Mucosa of rectum (tissue), 2 donors: ENCODE measurements at regions not wholly inside any gene's neighbourhood (a gene's known extent, or its start where the extent isn't known, plus 50 kb on each side); places are given as distances from the start of the nearest gene placed in this dataset.

ENCODE experiments used
- H3K27ac ChIP-seq, 2 donors: one replicate each; pipeline ENCODE4 v1.7.0; 2013; ENCODE audit warnings: inconsistent platforms in 2 of 2, low read depth in 2 of 2, low read length in 2 of 2
- H3K27me3 ChIP-seq, 2 donors: one replicate each; pipeline ENCODE4 v1.7.0; 2013; ENCODE audit warnings: low read length in 2 of 2; ENCODE audit not compliant: control insufficient read depth in 2 of 2, insufficient read depth in 2 of 2
- H3K36me3 ChIP-seq, 2 donors: one replicate each; pipeline ENCODE4 v1.7.0; 2013; ENCODE audit warnings: low read length in 2 of 2; ENCODE audit not compliant: control insufficient read depth in 2 of 2, insufficient read depth in 2 of 2
- H3K4me1 ChIP-seq, 2 donors: one replicate each; pipeline ENCODE4 v1.7.0; 2013; ENCODE audit warnings: low read length in 2 of 2, mild to moderate bottlenecking in 1 of 2; ENCODE audit not compliant: control insufficient read depth in 2 of 2, insufficient read depth in 2 of 2
- H3K4me3 ChIP-seq, 2 donors: one replicate each; pipeline ENCODE4 v1.7.0; 2013; ENCODE audit warnings: low read length in 2 of 2
- H3K9ac ChIP-seq, 2 donors: one replicate each; pipeline ENCODE4 v1.7.0; 2013; ENCODE audit warnings: low read length in 2 of 2, low read depth in 1 of 2, mild to moderate bottlenecking in 1 of 2
- H3K9me3 ChIP-seq, 2 donors: one replicate each; pipeline ENCODE4 v1.7.0; 2013; ENCODE audit warnings: low read length in 2 of 2; ENCODE audit not compliant: control insufficient read depth in 2 of 2
- donor health status: healthy.
- donor health status: Normal muscosa, but diverticular disease.

GRCh38 chr2:45301307-45302277 is 292.3 kb upstream of the SIX2 start:
- H3K27ac ChIP-seq, result no peak overlapping the region
- H3K9ac ChIP-seq, result no peak overlapping the region

GRCh38 chr2:45300026-45300750 is 290.9 kb upstream of the SIX2 start:
- Histone ChIP-seq H3K9me3 (no peaks in the 10 kb centered on the region), H3K36me3 (no peaks in the 10 kb centered on the region), H3K9ac (no peak overlapping the region), H3K4me3 (no peak overlapping the region), H3K27me3 (peaks cover 3 to 39% of the 10 kb centered on the region in 2 donors), H3K27ac (no peak overlapping the region), H3K4me1 (peaks cover 3 to 9% of the 10 kb centered on the region in 2 donors)

More at GRCh38 chr2:45301307-45302277, 292.3 kb upstream of the SIX2 start:
- no peaks in the 10 kb centered on the region for H3K36me3 ChIP-seq
- H3K27me3 ChIP-seq, result peaks cover 3 to 34% of the 10 kb centered on the region in 2 donors
- no peak overlapping the region for H3K4me3 ChIP-seq
- H3K9me3 ChIP-seq, result no peaks in the 10 kb centered on the region
- peaks cover 3 to 9% of the 10 kb centered on the region in 2 donors for H3K4me1 ChIP-seq

GRCh38 chr2:45299361-45299760 is 290.1 kb upstream of the SIX2 start:
- no peak overlapping the region for H3K27ac ChIP-seq
- no peak overlapping the region for H3K4me3 ChIP-seq
- H3K36me3 ChIP-seq, result no peaks in the 10 kb centered on the region
- no peaks in the 10 kb centered on the region for H3K9me3 ChIP-seq
- peaks cover 3 to 36% of the 10 kb centered on the region in 2 donors for H3K27me3 ChIP-seq
- H3K9ac ChIP-seq, result no peak overlapping the region
- peaks cover 3 to 9% of the 10 kb centered on the region in 2 donors for H3K4me1 ChIP-seq

GRCh38 chr2:45293182-45293581 is 283.9 kb upstream of the SIX2 start:
- Histone ChIP-seq H3K9me3 (no peaks in the 10 kb centered on the region), H3K4me1 (no peaks in the 10 kb centered on the region), H3K4me3 (no peak overlapping the region), H3K9ac (no peak overlapping the region), H3K27me3 (peaks cover 3 to 10% of the 10 kb centered on the region in 2 donors), H3K27ac (no peak overlapping the region), H3K36me3 (no peaks in the 10 kb centered on the region)

- Histone ChIP-seq H3K27me3 (peaks cover 3 to 4% of the 10 kb centered on the region in 2 donors), H3K9me3 (no peaks in the 10 kb centered on the region), H3K4me1 (no peaks in the 10 kb centered on the region), H3K27ac (no peak overlapping the region), H3K9ac (no peak overlapping the region), H3K36me3 (no peaks in the 10 kb centered on the region), H3K4me3 (no peak overlapping the region)
Measured at GRCh38 chr2:45291296-45291701, 282.0 kb upstream of the SIX2 start.

- no peaks in the 10 kb centered on the region for H3K9me3 ChIP-seq
- H3K9ac ChIP-seq, result no peak overlapping the region
- no peaks in the 10 kb centered on the region for H3K36me3 ChIP-seq
- no peaks in the 10 kb centered on the region for H3K4me1 ChIP-seq
- H3K27ac ChIP-seq, result no peak overlapping the region
- H3K4me3 ChIP-seq, result no peak overlapping the region
- peaks cover 0 to 3% of the 10 kb centered on the region in 2 donors for H3K27me3 ChIP-seq
Measured at GRCh38 chr2:45289997-45290709, 280.9 kb upstream of the SIX2 start.

GRCh38 chr2:45288532-45289417 is 279.5 kb upstream of the SIX2 start:
- Histone ChIP-seq H3K36me3 (no peaks in the 10 kb centered on the region), H3K27ac (no peak overlapping the region), H3K9ac (no peak overlapping the region), H3K4me1 (no peaks in the 10 kb centered on the region), H3K4me3 (no peak overlapping the region), H3K9me3 (no peaks in the 10 kb centered on the region), H3K27me3 (peaks cover 0 to 3% of the 10 kb centered on the region in 2 donors)

- H3K4me3 ChIP-seq, result no peak overlapping the region
- no peaks in the 10 kb centered on the region for H3K4me1 ChIP-seq
- H3K27me3 ChIP-seq, result no peaks in the 10 kb centered on the region
- H3K9ac ChIP-seq, result no peak overlapping the region
- no peaks in the 10 kb centered on the region for H3K9me3 ChIP-seq
- no peak overlapping the region for H3K27ac ChIP-seq
- no peaks in the 10 kb centered on the region for H3K36me3 ChIP-seq
Measured at GRCh38 chr2:45287045-45287444, 277.8 kb upstream of the SIX2 start.

GRCh38 chr2:45285771-45286390 is 276.6 kb upstream of the SIX2 start:
- no peak overlapping the region for H3K9ac ChIP-seq
- no peaks in the 10 kb centered on the region for H3K4me1 ChIP-seq
- no peak overlapping the region for H3K27ac ChIP-seq
- no peaks in the 10 kb centered on the region for H3K27me3 ChIP-seq
- no peaks in the 10 kb centered on the region for H3K9me3 ChIP-seq
- H3K36me3 ChIP-seq, result no peaks in the 10 kb centered on the region
- no peak overlapping the region for H3K4me3 ChIP-seq
